Neuronal stem cell (in vitro differentiated cells): ENCODE measurements at regions not wholly inside any gene's neighbourhood (a gene's known extent, or its start where the extent isn't known, plus 50 kb on each side); places are given as distances from the start of the nearest gene placed in this dataset.

Experiments used
- DNase-seq: peaks from one replicate; pipeline ENCODE4 v3.0.0-alpha.2; 2013; ENCODE audit warnings: low spot score
- H2AFZ ChIP-seq: one replicate; pipeline ENCODE4 v1.6.1; 2013; ENCODE audit warnings: mild to moderate bottlenecking, low read length, inconsistent platforms
- H2AK5ac ChIP-seq: 2 replicates; pipeline ENCODE4 v1.6.1; 2013; ENCODE audit warnings: low read depth, mild to moderate bottlenecking, inconsistent platforms, low read length, moderate library complexity, mixed read lengths
- H2BK120ac ChIP-seq: 2 replicates; pipeline ENCODE4 v1.6.1; 2013; ENCODE audit warnings: low read depth, mild to moderate bottlenecking, inconsistent platforms, low read length, moderate library complexity, mixed read lengths
- H2BK12ac ChIP-seq: one replicate; pipeline ENCODE4 v1.6.1; 2013; ENCODE audit warnings: low read length, inconsistent platforms
- H2BK15ac ChIP-seq: 2 replicates; pipeline ENCODE4 v1.6.1; 2013; ENCODE audit warnings: mild to moderate bottlenecking, low read length, inconsistent platforms, mixed read lengths
- H2BK5ac ChIP-seq: one replicate; pipeline ENCODE4 v1.6.1; 2013; ENCODE audit warnings: inconsistent platforms, mild to moderate bottlenecking, low read length, moderate library complexity
- H3K14ac ChIP-seq: one replicate; pipeline ENCODE4 v1.6.1; 2013; ENCODE audit warnings: low read length, inconsistent platforms
- H3K18ac ChIP-seq: 2 replicates; pipeline ENCODE4 v1.6.1; 2013; ENCODE audit warnings: low read length, inconsistent platforms
- H3K23ac ChIP-seq: 2 replicates; pipeline ENCODE4 v1.6.1; 2013; ENCODE audit warnings: low read depth, mild to moderate bottlenecking, mixed read lengths, low read length, inconsistent platforms; ENCODE audit not compliant: poor library complexity
- H3K27ac ChIP-seq: replicated peaks from 3 replicates; pipeline ENCODE4 v1.5.1; 2013; ENCODE audit warnings: low read length, inconsistent platforms
- H3K27me3 ChIP-seq, 3 experiments: 2 replicates each; pipeline ENCODE4 v1.6.1; 2013; ENCODE audit warnings: low read length in 3 of 3, mild to moderate bottlenecking in 2 of 3, inconsistent platforms in 1 of 3, low read depth in 1 of 3, mixed read lengths in 1 of 3, moderate library complexity in 1 of 3; ENCODE audit not compliant: control insufficient read depth in 3 of 3, insufficient read depth in 3 of 3
- H3K36me3 ChIP-seq, 2 donors: replicated peaks in 1 of 2; 2 replicates each; pipeline ENCODE4 v1.6.1; 2013; ENCODE audit warnings: low read length in 2 of 2; ENCODE audit not compliant: control insufficient read depth in 2 of 2, insufficient read depth in 2 of 2
- H3K4ac ChIP-seq: 2 replicates; pipeline ENCODE4 v1.6.1; 2013; ENCODE audit warnings: inconsistent platforms, mild to moderate bottlenecking, low read length, moderate library complexity
- H3K4me1 ChIP-seq, 2 donors: 1 replicate in 1 of 2; 2 replicates in 1 of 2; pipeline ENCODE4 v1.6.1; 2013; ENCODE audit warnings: low read length in 2 of 2, low read depth in 1 of 2; ENCODE audit not compliant: control insufficient read depth in 2 of 2, insufficient read depth in 1 of 2
- H3K4me2 ChIP-seq: one replicate; pipeline ENCODE4 v1.6.1; 2013; ENCODE audit warnings: mild to moderate bottlenecking, low read length, inconsistent platforms; ENCODE audit not compliant: insufficient read depth, poor library complexity, severe bottlenecking
- H3K4me3 ChIP-seq, 2 donors: 2 replicates each; pipeline ENCODE4 v1.5.1; 2013; ENCODE audit warnings: low read length in 2 of 2, mild to moderate bottlenecking in 2 of 2, inconsistent platforms in 1 of 2, moderate library complexity in 1 of 2
- H3K79me1 ChIP-seq: one replicate; pipeline ENCODE4 v1.6.1; 2013; ENCODE audit warnings: low read depth, mild to moderate bottlenecking, inconsistent platforms, low read length, moderate library complexity
- H3K9ac ChIP-seq: one replicate; pipeline ENCODE4 v1.6.1; 2013; ENCODE audit warnings: mild to moderate bottlenecking, low read depth, low read length, inconsistent platforms; ENCODE audit not compliant: poor library complexity
- H3K9me3 ChIP-seq, 2 donors: replicated peaks in 1 of 2; 2 replicates each; pipeline versions ENCODE3 to v1.6.1; 2013; ENCODE audit warnings: low read length in 2 of 2, mild to moderate bottlenecking in 2 of 2, inconsistent platforms in 1 of 2, low read depth in 1 of 2, mixed read lengths in 1 of 2, moderate library complexity in 1 of 2; ENCODE audit not compliant: control insufficient read depth in 2 of 2, insufficient read depth in 1 of 2
- H4K8ac ChIP-seq: one replicate; pipeline ENCODE4 v1.6.1; 2013; ENCODE audit warnings: low read depth, mild to moderate bottlenecking, inconsistent platforms, low read length, moderate library complexity
- H4K91ac ChIP-seq: one replicate; pipeline ENCODE4 v1.6.1; 2013; ENCODE audit warnings: low read length, low read depth, mild to moderate bottlenecking, inconsistent platforms; ENCODE audit not compliant: poor library complexity
- WGBS, 2 donors: extraction: QIAGEN DNeasy Blood & Tissue Kit; methylation state at CpG; one replicate each; pipeline ENCODE4 v1.1.7; 2013; ENCODE audit warnings: missing lambda C conversion rate in 2 of 2, mixed read lengths in 1 of 2; ENCODE audit not compliant: insufficient read length in 2 of 2, insufficient replicate concordance in 1 of 2; ENCODE audit errors: extremely low coverage in 2 of 2; 5-methylcytosine and 5-hydroxymethylcytosine counted together

- no peaks in the 10 kb centered on the region for H3K27me3 ChIP-seq
- H2BK15ac ChIP-seq, result no peak overlapping the region
- peaks cover 0 to 1% of the 10 kb centered on the region in 2 donors for H3K4me1 ChIP-seq
- no peak overlapping the region for H2BK120ac ChIP-seq
- no peak overlapping the region for H4K8ac ChIP-seq
- H3K9ac ChIP-seq, result no peak overlapping the region
- H3K14ac ChIP-seq, result no peak overlapping the region
- no peak overlapping the region for H2BK12ac ChIP-seq
- H2AK5ac ChIP-seq, result no peak overlapping the region
- no peak overlapping the region for H3K27ac ChIP-seq
- H3K79me1 ChIP-seq, result no peaks in the 10 kb centered on the region
- no peak overlapping the region for H2AFZ ChIP-seq
- no peak overlapping the region for H4K91ac ChIP-seq
- no peak overlapping the region for H3K4ac ChIP-seq
- no peaks in the 10 kb centered on the region for H3K36me3 ChIP-seq
- no peaks in the 10 kb centered on the region for H3K9me3 ChIP-seq
- DNase-seq, result no peak
- H2BK5ac ChIP-seq, result no peak overlapping the region
- H3K4me2 ChIP-seq, result no peak overlapping the region
- H3K4me3 ChIP-seq, result no peak overlapping the region
- H3K18ac ChIP-seq, result no peak overlapping the region
- H3K23ac ChIP-seq, result no peak overlapping the region
- no CpG with 5 or more reads among the region's 3 CpGs for WGBS, 2 donors
Observed at GRCh38 chr5:143758750-143759149, 53.2 kb upstream of the HMHB1 start.

GRCh38 chr5:143758015-143758414 lies 53.9 kb upstream of the HMHB1 start:
- H3K9ac ChIP-seq, result no peak overlapping the region
- no peak overlapping the region for H3K4me3 ChIP-seq
- H2BK5ac ChIP-seq, result no peak overlapping the region
- WGBS, 2 donors, result no CpG with 5 or more reads among the region's 2 CpGs
- no peak overlapping the region for H2BK15ac ChIP-seq
- no peak overlapping the region for H3K27ac ChIP-seq
- no peaks in the 10 kb centered on the region for H3K9me3 ChIP-seq
- peak overlapping the region; percentile 66 for H4K8ac ChIP-seq
- peaks cover 0 to 1% of the 10 kb centered on the region in 2 donors for H3K4me1 ChIP-seq
- no peak overlapping the region for H2BK120ac ChIP-seq
- no peak overlapping the region for H4K91ac ChIP-seq
- no peaks in the 10 kb centered on the region for H3K79me1 ChIP-seq
- H3K18ac ChIP-seq, result peak overlapping the region; percentile 52
- H3K27me3 ChIP-seq, result no peaks in the 10 kb centered on the region
- no peak overlapping the region for H3K4me2 ChIP-seq
- no peak overlapping the region for H2BK12ac ChIP-seq
- no peak overlapping the region for H3K14ac ChIP-seq
- H3K4ac ChIP-seq, result no peak overlapping the region
- DNase-seq, result no peak
- no peaks in the 10 kb centered on the region for H3K36me3 ChIP-seq
- H3K23ac ChIP-seq, result no peak overlapping the region
- H2AK5ac ChIP-seq, result no peak overlapping the region
- H2AFZ ChIP-seq, result no peak overlapping the region

- H2BK5ac ChIP-seq, result no peak overlapping the region
- no peak overlapping the region for H3K23ac ChIP-seq
- H4K8ac ChIP-seq, result no peak overlapping the region
- no peak overlapping the region for H3K27ac ChIP-seq
- DNase-seq, result no peak
- WGBS, 2 donors, result no CpG with 5 or more reads among the region's 2 CpGs
- H2BK120ac ChIP-seq, result no peak overlapping the region
- no peak overlapping the region for H4K91ac ChIP-seq
- no peaks in the 10 kb centered on the region for H3K79me1 ChIP-seq
- H3K27me3 ChIP-seq, result no peaks in the 10 kb centered on the region
- no peak overlapping the region for H3K4me2 ChIP-seq
- no peak overlapping the region for H2BK15ac ChIP-seq
- no peak overlapping the region for H3K4ac ChIP-seq
- H3K36me3 ChIP-seq, result no peaks in the 10 kb centered on the region
- H2BK12ac ChIP-seq, result no peak overlapping the region
- no peak overlapping the region for H3K14ac ChIP-seq
- no peaks in the 10 kb centered on the region for H3K9me3 ChIP-seq
- peaks cover 0 to 1% of the 10 kb centered on the region in 2 donors for H3K4me1 ChIP-seq
- no peak overlapping the region for H3K18ac ChIP-seq
- H2AFZ ChIP-seq, result no peak overlapping the region
- H3K9ac ChIP-seq, result no peak overlapping the region
- no peak overlapping the region for H2AK5ac ChIP-seq
- H3K4me3 ChIP-seq, result no peak overlapping the region
Observed at GRCh38 chr5:143757116-143757515, 54.8 kb upstream of the HMHB1 start.

GRCh38 chr5:143755966-143756365 lies 56.0 kb upstream of the HMHB1 start:
- H2BK15ac ChIP-seq, result no peak overlapping the region
- no peak overlapping the region for H3K18ac ChIP-seq
- H3K27me3 ChIP-seq, result no peaks in the 10 kb centered on the region
- H2BK120ac ChIP-seq, result no peak overlapping the region
- no peak overlapping the region for H3K4me3 ChIP-seq
- no peaks in the 10 kb centered on the region for H3K9me3 ChIP-seq
- H2AFZ ChIP-seq, result no peak overlapping the region
- no peak overlapping the region for H2AK5ac ChIP-seq
- H3K4me1 ChIP-seq, result no peaks in the 10 kb centered on the region
- no peak overlapping the region for H3K23ac ChIP-seq
- no peak overlapping the region for H3K9ac ChIP-seq
- WGBS, 2 donors, result no CpG with 5 or more reads among the region's 1 CpG
- no peak overlapping the region for H3K4ac ChIP-seq
- H3K4me2 ChIP-seq, result no peak overlapping the region
- H2BK12ac ChIP-seq, result no peak overlapping the region
- DNase-seq, result no peak
- no peak overlapping the region for H3K27ac ChIP-seq
- H2BK5ac ChIP-seq, result no peak overlapping the region
- H3K14ac ChIP-seq, result no peak overlapping the region
- H4K8ac ChIP-seq, result no peak overlapping the region
- no peaks in the 10 kb centered on the region for H3K36me3 ChIP-seq
- H3K79me1 ChIP-seq, result no peaks in the 10 kb centered on the region
- no peak overlapping the region for H4K91ac ChIP-seq
